Stimulated activated CD4-positive, alpha-beta T cell treated with anti-CD3 and anti-CD28 coated beads, Interleukin-4, amount 100 ng/mL, for 24 hours (primary cell): ENCODE measurements at regions not wholly inside any gene's neighbourhood (a gene's known extent, or its start where the extent isn't known, plus 50 kb on each side); places are given as distances from the start of the nearest gene placed in this dataset.

Source experiments
- DNase-seq: peaks from one replicate; pipeline ENCODE4 v3.0.0-alpha.2; 2020

GRCh38 chr2:144967961-144968360 lies 448.0 kb upstream of the ZEB2 start:
- no peak for DNase-seq

GRCh38 chr2:144965172-144965571 lies 445.3 kb upstream of the ZEB2 start:
- no peak for DNase-seq

GRCh38 chr2:144963031-144963430 lies 443.1 kb upstream of the ZEB2 start:
- no peak for DNase-seq

GRCh38 chr2:144959416-144959815 lies 439.5 kb upstream of the ZEB2 start:
- DNase-seq: no peak

GRCh38 chr2:144950899-144951560 lies 431.1 kb upstream of the ZEB2 start:
- no peak for DNase-seq

GRCh38 chr2:144948205-144948855 lies 428.4 kb upstream of the ZEB2 start:
- DNase-seq: no peak

GRCh38 chr2:144947709-144948037 lies 427.8 kb upstream of the ZEB2 start:
- DNase-seq: no peak

- no peak for DNase-seq
These were observed 426.3 kb upstream of the ZEB2 start for GRCh38 chr2:144946263-144946662.

- DNase-seq: no peak
These were observed 424.8 kb upstream of the ZEB2 start for GRCh38 chr2:144944546-144945220.

- no peak for DNase-seq
These were observed 424.1 kb upstream of the ZEB2 start for GRCh38 chr2:144943986-144944385.

GRCh38 chr2:144943293-144943941 lies 423.5 kb upstream of the ZEB2 start:
- no peak for DNase-seq

GRCh38 chr2:144942516-144943256 lies 422.8 kb upstream of the ZEB2 start:
- no peak for DNase-seq

GRCh38 chr2:144941743-144942488 lies 422.0 kb upstream of the ZEB2 start:
- DNase-seq: no peak

- no peak for DNase-seq
These were observed 419.7 kb upstream of the ZEB2 start for GRCh38 chr2:144939590-144939989.

- DNase-seq: no peak
These were observed 418.2 kb upstream of the ZEB2 start for GRCh38 chr2:144937910-144938709.

GRCh38 chr2:144937066-144937465 lies 417.1 kb upstream of the ZEB2 start:
- DNase-seq: no peak

GRCh38 chr2:144936442-144936841 lies 416.5 kb upstream of the ZEB2 start:
- DNase-seq: no peak

GRCh38 chr2:144935736-144936135 lies 415.8 kb upstream of the ZEB2 start:
- no peak for DNase-seq

GRCh38 chr2:144935191-144935590 lies 415.3 kb upstream of the ZEB2 start:
- DNase-seq: no peak

- no peak for DNase-seq
These were observed 412.0 kb upstream of the ZEB2 start for GRCh38 chr2:144931960-144932359.

- no peak for DNase-seq
These were observed 411.6 kb upstream of the ZEB2 start for GRCh38 chr2:144931480-144931879.

- DNase-seq: no peak
These were observed 407.5 kb upstream of the ZEB2 start for GRCh38 chr2:144927429-144927828.
